IMR-90 (cell line): ENCODE measurements at regions not wholly inside any gene's neighbourhood (a gene's known extent, or its start where the extent isn't known, plus 50 kb on each side); places are given as distances from the start of the nearest gene placed in this dataset.

Source experiments
- ATAC-seq: fragments of 200-7000 bp; cut with Tn5 transposase; 2 replicates; pipeline ENCODE4 v1.9.1; 2020; ENCODE audit warnings: low read depth, mild to moderate bottlenecking, moderate library complexity
- BruUV-seq: library from RNA; stranded (reverse); fragments of 400-500 nt; replicated peaks from 2 replicates; lab custom pipeline; 2021; lab: Mats Ljungman, UMichigan
- CTCF ChIA-PET: fragments of 300-600 bp; formaldehyde crosslinking; extraction: SDS; loops from one replicate; lab custom pipeline; 2021; ENCODE audit warnings: antibody characterized with exemption; lab: Yijun Ruan, JAX
- POLR2A ChIA-PET: fragments of 300-600 bp; sonication (Branson Sonifier 250); formaldehyde crosslinking; loops from one replicate; lab custom pipeline; 2022; ENCODE audit warnings: antibody characterized with exemption; ENCODE audit not compliant: unreplicated experiment; lab: Charles Lee
- DNase-seq: peaks from one replicate; pipeline ENCODE4 v3.0.0; 2013
- H2AFZ ChIP-seq: replicated peaks from 2 replicates; pipeline ENCODE3; 2013; ENCODE audit warnings: low read length, mild to moderate bottlenecking; ENCODE audit not compliant: poor library complexity
- H2AK5ac ChIP-seq: 2 replicates; pipeline ENCODE4 v1.6.1; 2013; ENCODE audit warnings: low read depth, low read length, inconsistent platforms
- H2AK9ac ChIP-seq: replicated peaks from 2 replicates; pipeline ENCODE3; 2013; ENCODE audit warnings: mild to moderate bottlenecking, low read depth, low read length, moderate library complexity; ENCODE audit not compliant: poor library complexity
- H2BK120ac ChIP-seq: 2 replicates; pipeline ENCODE4 v1.6.1; 2013; ENCODE audit warnings: low read depth, low read length, inconsistent platforms
- H2BK15ac ChIP-seq: 3 replicates; pipeline ENCODE4 v1.6.1; 2013; ENCODE audit warnings: low read depth, low read length, inconsistent platforms
- H2BK20ac ChIP-seq: 2 replicates; pipeline ENCODE4 v1.6.1; 2013; ENCODE audit warnings: low read depth, mild to moderate bottlenecking, inconsistent platforms, low read length, moderate library complexity
- H2BK5ac ChIP-seq: 2 replicates; pipeline ENCODE4 v1.6.1; 2013; ENCODE audit warnings: mild to moderate bottlenecking, low read depth, low read length, inconsistent platforms; ENCODE audit not compliant: poor library complexity, severe bottlenecking
- H3K14ac ChIP-seq: replicated peaks from 2 replicates; pipeline ENCODE4 v1.6.1; 2013; ENCODE audit warnings: low read depth, low read length, inconsistent platforms
- H3K18ac ChIP-seq: 2 replicates; pipeline ENCODE4 v1.6.1; 2013; ENCODE audit warnings: low read depth, low read length, control low read depth
- H3K23ac ChIP-seq: 2 replicates; pipeline ENCODE4 v1.6.1; 2013; ENCODE audit warnings: low read depth, low read length, inconsistent platforms
- H3K27ac ChIP-seq: 2 replicates; pipeline ENCODE4 v1.5.1; 2013; ENCODE audit warnings: mild to moderate bottlenecking, control low read depth, low read length; ENCODE audit not compliant: insufficient read depth
- H3K27me3 ChIP-seq: 2 replicates; pipeline ENCODE4 v1.6.1; 2013; ENCODE audit warnings: low read length; ENCODE audit not compliant: control insufficient read depth, insufficient read depth
- H3K36me3 ChIP-seq: 2 replicates; pipeline ENCODE4 v1.6.1; 2013; ENCODE audit warnings: low read length, mixed read lengths; ENCODE audit not compliant: control insufficient read depth, insufficient read depth
- H3K4ac ChIP-seq: 2 replicates; pipeline ENCODE4 v1.6.1; 2013; ENCODE audit warnings: low read depth, low read length, inconsistent platforms
- H3K4me1 ChIP-seq: 2 replicates; pipeline ENCODE4 v1.6.1; 2013; ENCODE audit warnings: low read length, mixed read lengths; ENCODE audit not compliant: control insufficient read depth, insufficient read depth
- H3K4me2 ChIP-seq: 2 replicates; pipeline ENCODE4 v1.6.1; 2013; ENCODE audit warnings: low read depth, mild to moderate bottlenecking, control low read depth, low read length, moderate library complexity
- H3K4me3 ChIP-seq: 2 replicates; pipeline ENCODE4 v1.5.1; 2013; ENCODE audit warnings: low read depth, mild to moderate bottlenecking, control low read depth, low read length, moderate library complexity; ENCODE audit not compliant: insufficient read depth
- H3K56ac ChIP-seq: 2 replicates; pipeline ENCODE4 v1.6.1; 2013; ENCODE audit warnings: low read length, inconsistent platforms; ENCODE audit not compliant: insufficient read depth; ENCODE audit errors: extremely low read depth
- H3K79me1 ChIP-seq, 2 experiments: 2 replicates each; pipeline ENCODE4 v1.6.1; 2013; ENCODE audit warnings: low read length in 2 of 2, inconsistent platforms in 1 of 2, low read depth in 1 of 2
- H3K9ac ChIP-seq: 2 replicates; pipeline ENCODE4 v1.6.1; 2013; ENCODE audit warnings: low read depth, low read length, control low read depth
- H3K9me1 ChIP-seq: 2 replicates; pipeline ENCODE4 v1.6.1; 2013; ENCODE audit warnings: low read length, inconsistent platforms; ENCODE audit not compliant: insufficient read depth
- H3K9me3 ChIP-seq: 2 replicates; pipeline ENCODE4 v1.6.1; 2013; ENCODE audit warnings: low read length; ENCODE audit not compliant: control insufficient read depth, insufficient read depth
- H4K20me1 ChIP-seq: 2 replicates; pipeline ENCODE4 v1.6.1; 2013; ENCODE audit warnings: low read length, inconsistent platforms; ENCODE audit not compliant: insufficient read depth
- H4K5ac ChIP-seq: 2 replicates; pipeline ENCODE4 v1.6.1; 2013; ENCODE audit warnings: mild to moderate bottlenecking, low read depth, low read length, control low read depth
- H4K8ac ChIP-seq, 2 experiments: 2 replicates each; pipeline ENCODE4 v1.6.1; 2013; ENCODE audit warnings: low read depth in 2 of 2, low read length in 2 of 2, control low read depth in 1 of 2, inconsistent platforms in 1 of 2
- H4K91ac ChIP-seq: 2 replicates; pipeline ENCODE4 v1.6.1; 2013; ENCODE audit warnings: low read depth, low read length, inconsistent platforms; ENCODE audit not compliant: insufficient read depth
- BHLHE40 ChIP-seq: fragments of 150-350 bp; IDR thresholded peaks from 2 replicates; pipeline ENCODE4 v1.6.1; 2016; ENCODE audit warnings: mild to moderate bottlenecking, low read depth, low read length
- CEBPB ChIP-seq: IDR thresholded peaks from 2 replicates; pipeline ENCODE4 v1.6.1; 2012; ENCODE audit warnings: low read depth, low read length, improper control_type of control experiment
- CHD1 ChIP-seq: IDR thresholded peaks from 2 replicates; pipeline ENCODE4 v1.6.1; 2012; ENCODE audit warnings: low read depth, low read length, improper control_type of control experiment
- FOS ChIP-seq: fragments of 150-350 bp; IDR thresholded peaks from 2 replicates; pipeline ENCODE4 v1.6.1; 2016; ENCODE audit warnings: low read depth, low read length
- MAFK ChIP-seq: IDR thresholded peaks from 2 replicates; pipeline ENCODE4 v1.6.1; 2012; ENCODE audit warnings: low read depth, low read length, improper control_type of control experiment
- MAZ ChIP-seq: IDR thresholded peaks from 2 replicates; pipeline ENCODE4 v1.6.1; 2012; ENCODE audit warnings: low read depth, mild to moderate bottlenecking, low read length, improper control_type of control experiment, moderate library complexity, borderline replicate concordance
- MXI1 ChIP-seq: IDR thresholded peaks from 2 replicates; pipeline ENCODE4 v1.6.1; 2012; ENCODE audit warnings: low read depth, mild to moderate bottlenecking, low read length, moderate library complexity, borderline replicate concordance
- NFE2L2 ChIP-seq: fragments of 150-350 bp; IDR thresholded peaks from 2 replicates; pipeline ENCODE4 v1.6.1; 2016; ENCODE audit warnings: low read depth, mild to moderate bottlenecking, low read length
- POLR2A ChIP-seq: IDR thresholded peaks from 2 replicates; pipeline ENCODE4 v1.6.1; 2012; ENCODE audit warnings: mild to moderate bottlenecking, low read depth, low read length
- RAD21 ChIP-seq: IDR thresholded peaks from 2 replicates; pipeline ENCODE4 v1.6.1; 2012; ENCODE audit warnings: low read length, improper control_type of control experiment
- SMC3 ChIP-seq: fragments of 150-350 bp; IDR thresholded peaks from 2 replicates; pipeline ENCODE4 v1.6.1; 2016; ENCODE audit warnings: low read depth, mild to moderate bottlenecking, antibody characterized with exemption, low read length, moderate library complexity
- whole genome bisulfite sequencing, 2 experiments: methylation state at CpG; one replicate each; pipeline versions ENCODE4 v1.1.5 to v1.1.7; 2013; ENCODE audit warnings: missing lambda C conversion rate in 2 of 2; ENCODE audit not compliant: insufficient read length in 1 of 2; ENCODE audit errors: extremely low coverage in 2 of 2; 5-methylcytosine and 5-hydroxymethylcytosine counted together
- dilution Hi-C: fragments of 300-500 bp; cut with HindIII; formaldehyde crosslinking; loops from one replicate; pipeline ENCODE4 v1.14.3; 2018; ENCODE audit warnings: low sequenced_read_pairs; ENCODE audit not compliant: unreplicated experiment
- in situ Hi-C: fragments of 300-500 bp; cut with MboI; formaldehyde crosslinking; loops from 3 replicates; pipeline ENCODE4 v1.14.3; 2019; ENCODE audit warnings: low sequenced_read_pairs, inconsistent platforms, mixed read lengths
- intact Hi-C: fragments of 100-400 bp; cut with micrococcal nuclease; formaldehyde crosslinking; loops from 2 replicates; pipeline ENCODE4 v1.10.0; 2022
- TF ChIP-seq, protein P1 (sequence below): conservative IDR thresholded peaks from 2 replicates; pipeline ENCODE4 v1.5.1; 2012; ENCODE audit warnings: mild to moderate bottlenecking, low read depth, low read length, improper control_type of control experiment
- TF ChIP-seq, protein P2 (sequence below): fragments of 150-350 bp; IDR thresholded peaks from 2 replicates; pipeline ENCODE4 v1.6.1; 2016; ENCODE audit warnings: low read depth, mild to moderate bottlenecking, low read length, moderate library complexity, borderline replicate concordance

DNA sequence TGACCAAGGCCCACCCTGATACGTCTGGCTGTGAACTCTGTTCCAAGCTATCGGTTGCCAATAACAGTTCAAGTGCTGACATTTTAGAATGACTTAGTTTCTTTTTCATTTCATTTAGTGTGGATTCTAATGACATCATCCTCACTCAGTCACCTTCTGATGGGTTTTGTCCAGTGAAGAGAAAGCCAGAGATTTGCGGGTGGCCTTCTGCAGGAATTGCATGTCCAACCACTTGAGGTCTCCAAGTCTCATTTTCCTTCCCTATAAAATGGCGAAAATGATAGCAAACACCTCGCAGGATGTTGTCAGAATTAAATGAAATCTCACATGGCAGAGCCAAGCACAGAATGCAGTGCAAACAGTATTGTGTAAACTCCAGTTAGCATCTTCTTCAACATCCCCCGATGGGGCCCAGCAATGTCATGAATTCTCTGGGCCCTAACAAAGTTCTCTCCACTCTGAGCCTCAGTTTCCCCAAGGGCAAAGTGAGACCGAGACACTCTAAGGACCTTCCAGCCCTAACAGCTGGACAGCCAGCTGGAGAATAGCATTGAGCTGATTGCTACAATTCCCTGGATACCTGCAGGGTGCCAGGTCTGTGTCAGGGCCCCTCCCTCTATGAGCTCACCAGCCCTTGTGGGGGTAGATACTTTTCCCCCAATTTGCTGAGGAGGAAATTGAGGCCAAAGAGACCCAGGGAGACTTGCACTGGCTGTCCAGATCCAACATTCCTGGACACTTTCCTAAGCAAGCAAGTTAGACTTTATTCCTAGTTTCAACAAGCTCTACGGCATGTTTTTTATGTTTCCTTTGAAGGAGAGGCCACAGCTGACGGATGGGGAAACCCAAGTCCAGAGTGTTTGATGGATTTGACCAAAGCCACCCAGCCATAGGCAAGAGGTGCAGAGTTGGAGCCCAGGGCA lies 286.7 kb downstream of the MN1 start (continued):
- TF ChIP-seq CEBPB: no peak

DNA sequence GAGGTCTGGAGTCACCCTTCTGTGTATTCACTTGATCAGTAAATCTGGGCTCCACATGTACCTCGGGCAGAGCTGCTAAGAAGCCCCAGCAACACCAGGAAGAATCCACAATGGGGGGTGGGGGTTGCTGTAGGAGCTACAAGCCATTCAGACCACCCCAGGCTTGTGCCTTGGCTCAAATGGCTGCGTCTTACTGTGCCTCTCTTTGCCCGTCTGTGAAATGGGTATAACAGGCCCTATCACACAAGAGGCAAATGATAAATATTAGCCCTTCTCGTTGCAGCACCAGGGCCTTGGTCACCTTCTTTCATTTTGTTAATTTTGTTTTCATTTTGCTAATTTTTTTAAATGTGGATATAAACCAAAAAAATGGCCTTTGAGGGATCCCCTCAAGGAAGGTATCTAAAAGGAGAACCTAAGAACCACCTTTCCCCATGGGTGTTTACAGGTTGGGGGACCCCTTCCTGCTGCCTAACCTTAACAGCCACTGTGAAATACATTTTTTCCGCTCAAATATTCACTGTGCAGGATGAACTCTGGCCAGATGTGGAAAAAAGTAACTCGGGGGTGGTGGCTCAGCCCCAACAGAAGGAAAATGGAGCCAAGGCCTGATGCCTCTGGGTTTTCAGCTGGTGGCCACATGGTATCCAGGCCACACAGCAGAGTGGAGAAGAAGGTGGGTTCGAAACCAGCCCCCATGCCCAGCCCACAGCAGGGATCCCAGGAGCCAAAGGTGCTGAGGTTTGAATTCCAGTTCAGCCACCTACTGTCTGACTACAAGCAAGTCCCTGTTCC lies 284.0 kb downstream of the MN1 start:
- Histone ChIP-seq H3K4me3 (no peak overlapping the region), H2AK5ac (no peak overlapping the region), H3K23ac (no peak overlapping the region), H2BK20ac (0 out of 2 replicates have a peak overlapping the region, but pooled peaks have one; percentile 34), H4K91ac (no peak overlapping the region), H3K4me1 (peaks cover 5% of the 10 kb centered on the region; the same call in 1 of the 2 replicates), H4K8ac (no peak overlapping the region), H3K27me3 (peaks cover 3% of the 10 kb centered on the region; the same call in 1 of the 2 replicates), H3K4ac (no peak overlapping the region), H3K9me3 (no peaks in the 10 kb centered on the region), H4K5ac (no peak overlapping the region), H2AK9ac (no peak overlapping the region), H2BK120ac (no peak overlapping the region), H3K56ac (no peak overlapping the region), H3K79me1 (no peaks in the 10 kb centered on the region), H4K20me1 (no peaks in the 10 kb centered on the region), H3K27ac (no peak overlapping the region), H3K14ac (no peak overlapping the region), H3K9me1 (0 out of 2 replicates have a peak, but pooled peaks cover 2% of the 10 kb centered on the region), H2AFZ (peak overlapping the region; percentile 10), H3K9ac (no peak overlapping the region), H3K36me3 (no peaks in the 10 kb centered on the region), H3K18ac (no peak overlapping the region), H3K4me2 (no peak overlapping the region), H2BK15ac (no peak overlapping the region), H2BK5ac (no peak overlapping the region)
- ChIA-PET CTCF (no interaction called here), POLR2A (no interaction called here)
- dilution Hi-C loops: no loop called here
- intact Hi-C loops: no loop called here
- no CpG with 5 or more reads among the region's 7 CpGs for WGBS, 2 experiments
- DNase-seq (no peak), ATAC-seq (no peak)
- in situ Hi-C loops: no loop called here
- BruUV-seq: no TSS peak
- no peak for TF ChIP-seq MXI1
- TF ChIP-seq MAZ: no peak
- TF ChIP-seq FOS: no peak
- no peak for TF ChIP-seq RAD21
- TF ChIP-seq MAFK: no peak
- TF ChIP-seq POLR2A: no peak
- TF ChIP-seq BHLHE40: no peak
- no peak for TF ChIP-seq NFE2L2
- TF ChIP-seq, protein P1, sequence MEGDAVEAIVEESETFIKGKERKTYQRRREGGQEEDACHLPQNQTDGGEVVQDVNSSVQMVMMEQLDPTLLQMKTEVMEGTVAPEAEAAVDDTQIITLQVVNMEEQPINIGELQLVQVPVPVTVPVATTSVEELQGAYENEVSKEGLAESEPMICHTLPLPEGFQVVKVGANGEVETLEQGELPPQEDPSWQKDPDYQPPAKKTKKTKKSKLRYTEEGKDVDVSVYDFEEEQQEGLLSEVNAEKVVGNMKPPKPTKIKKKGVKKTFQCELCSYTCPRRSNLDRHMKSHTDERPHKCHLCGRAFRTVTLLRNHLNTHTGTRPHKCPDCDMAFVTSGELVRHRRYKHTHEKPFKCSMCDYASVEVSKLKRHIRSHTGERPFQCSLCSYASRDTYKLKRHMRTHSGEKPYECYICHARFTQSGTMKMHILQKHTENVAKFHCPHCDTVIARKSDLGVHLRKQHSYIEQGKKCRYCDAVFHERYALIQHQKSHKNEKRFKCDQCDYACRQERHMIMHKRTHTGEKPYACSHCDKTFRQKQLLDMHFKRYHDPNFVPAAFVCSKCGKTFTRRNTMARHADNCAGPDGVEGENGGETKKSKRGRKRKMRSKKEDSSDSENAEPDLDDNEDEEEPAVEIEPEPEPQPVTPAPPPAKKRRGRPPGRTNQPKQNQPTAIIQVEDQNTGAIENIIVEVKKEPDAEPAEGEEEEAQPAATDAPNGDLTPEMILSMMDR: no peak
- no peak for TF ChIP-seq SMC3
- TF ChIP-seq CHD1: no peak
- TF ChIP-seq, protein P2, sequence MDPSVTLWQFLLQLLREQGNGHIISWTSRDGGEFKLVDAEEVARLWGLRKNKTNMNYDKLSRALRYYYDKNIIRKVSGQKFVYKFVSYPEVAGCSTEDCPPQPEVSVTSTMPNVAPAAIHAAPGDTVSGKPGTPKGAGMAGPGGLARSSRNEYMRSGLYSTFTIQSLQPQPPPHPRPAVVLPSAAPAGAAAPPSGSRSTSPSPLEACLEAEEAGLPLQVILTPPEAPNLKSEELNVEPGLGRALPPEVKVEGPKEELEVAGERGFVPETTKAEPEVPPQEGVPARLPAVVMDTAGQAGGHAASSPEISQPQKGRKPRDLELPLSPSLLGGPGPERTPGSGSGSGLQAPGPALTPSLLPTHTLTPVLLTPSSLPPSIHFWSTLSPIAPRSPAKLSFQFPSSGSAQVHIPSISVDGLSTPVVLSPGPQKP: no peak
